Panc1 (cell line): ENCODE measurements at regions not wholly inside any gene's neighbourhood (a gene's known extent, or its start where the extent isn't known, plus 50 kb on each side); places are given as distances from the start of the nearest gene placed in this dataset.

ENCODE experiments used
- ATAC-seq: fragments of 200-7000 bp; cut with Tn5 transposase; 2 replicates; pipeline ENCODE4 v1.9.1; 2020; ENCODE audit warnings: mild to moderate bottlenecking, moderate library complexity
- BruUV-seq: library from RNA; stranded (reverse); fragments of 400-500 nt; replicated peaks from 2 replicates; lab custom pipeline; 2021; lab: Mats Ljungman, UMichigan
- CTCF ChIA-PET: fragments of 300-600 bp; sonication (Branson Sonifier 250); formaldehyde crosslinking; loops from one replicate; lab custom pipeline; 2022; ENCODE audit warnings: antibody characterized with exemption; lab: Charles Lee
- POLR2A ChIA-PET: fragments of 300-600 bp; sonication (Branson Sonifier 250); formaldehyde crosslinking; loops from one replicate; lab custom pipeline; 2022; ENCODE audit warnings: antibody characterized with exemption; lab: Charles Lee
- DNase-seq: peaks from one replicate; pipeline ENCODE4 v3.0.0-alpha.2; 2010; ENCODE audit warnings: low read depth, low spot score
- H3K27ac ChIP-seq: 2 replicates; pipeline ENCODE4 v1.5.1; 2011; ENCODE audit warnings: mild to moderate bottlenecking, low read length, inconsistent platforms
- H3K27me3 ChIP-seq: fragments of 200-500 bp; sonication (Bioruptor generic); 2 replicates; pipeline ENCODE4 v1.6.0; 2014; ENCODE audit warnings: low read length, inconsistent platforms; ENCODE audit not compliant: control insufficient read depth, insufficient read depth
- H3K36me3 ChIP-seq: fragments of 200-500 bp; sonication (Bioruptor generic); 2 replicates; pipeline ENCODE4 v1.5.1; 2014; ENCODE audit warnings: inconsistent platforms, mild to moderate bottlenecking, low read length, moderate library complexity; ENCODE audit not compliant: control insufficient read depth, insufficient read depth
- H3K4me1 ChIP-seq: 2 replicates; pipeline ENCODE4 v1.5.1; 2011; ENCODE audit warnings: inconsistent platforms, mild to moderate bottlenecking, low read length, moderate library complexity; ENCODE audit not compliant: control insufficient read depth, insufficient read depth
- H3K4me3 ChIP-seq, 2 experiments: 2 replicates each; pipeline ENCODE4 v1.5.1; 2011 to 2012; ENCODE audit warnings: low read depth in 2 of 2, low read length in 2 of 2, mild to moderate bottlenecking in 2 of 2, inconsistent platforms in 1 of 2, moderate library complexity in 1 of 2
- H3K9me3 ChIP-seq: fragments of 200-500 bp; sonication (Bioruptor generic); 2 replicates; pipeline ENCODE4 v1.5.1; 2014; ENCODE audit warnings: low read depth, mild to moderate bottlenecking, inconsistent platforms, low read length, moderate library complexity; ENCODE audit not compliant: control insufficient read depth, insufficient read depth
- CTCF ChIP-seq: fragments of 450-650 bp; IDR thresholded peaks from 2 replicates; pipeline ENCODE4 v1.5.1; 2017; ENCODE audit warnings: mild to moderate bottlenecking
- POLR2AphosphoS5 ChIP-seq: IDR thresholded peaks from 2 replicates; pipeline ENCODE4 v1.6.1; 2012; ENCODE audit warnings: mild to moderate bottlenecking, low read depth, low read length, moderate library complexity
- REST ChIP-seq, 2 experiments: IDR thresholded peaks; 2 replicates each; pipeline ENCODE4 v1.6.1; 2011 to 2012; ENCODE audit warnings: low read depth in 2 of 2, control low read depth in 1 of 2, low read length in 1 of 2, mild to moderate bottlenecking in 1 of 2, moderate library complexity in 1 of 2; ENCODE audit not compliant: insufficient read depth in 1 of 2
- SIN3A ChIP-seq: IDR thresholded peaks from 2 replicates; pipeline ENCODE4 v1.6.1; 2012; ENCODE audit warnings: low read depth, mild to moderate bottlenecking, low read length, moderate library complexity, borderline replicate concordance; ENCODE audit not compliant: insufficient read depth
- TCF7L2 ChIP-seq: IDR thresholded peaks from 2 replicates; pipeline ENCODE4 v1.6.1; 2011; ENCODE audit warnings: mild to moderate bottlenecking, low read depth, low read length, inconsistent platforms
- in situ Hi-C: cut with HindIII; loops from 2 replicates; pipeline ENCODE4 v1.10.0; 2016; ENCODE audit warnings: low sequenced_read_pairs, low pct_unique_long_range_greater_than_20kb
- intact Hi-C: fragments of 100-400 bp; cut with micrococcal nuclease; formaldehyde crosslinking; loops from one replicate; pipeline ENCODE4 v1.10.0; 2022; ENCODE audit not compliant: unreplicated experiment

- no peaks in the 10 kb centered on the region for H3K36me3 ChIP-seq
- in situ Hi-C loops = no loop called here
- no peaks in the 10 kb centered on the region for H3K4me1 ChIP-seq
- ChIA-PET CTCF (no interaction called here), POLR2A (no interaction called here)
- BruUV-seq = no TSS peak
- H3K27ac ChIP-seq = no peak overlapping the region
- peaks cover 7% of the 10 kb centered on the region; the same call in 1 of the 2 replicates for H3K9me3 ChIP-seq
- intact Hi-C loops = no loop called here
- DNase-seq (no peak), ATAC-seq (no peak)
- TF ChIP-seq TCF7L2 (no peak), REST (IDR thresholded peaks at IDR 0.05; ENCODE audit: insufficient read depth in 1 of 2, low read depth in 2 of 2, low read length in 1 of 2) (no peak), POLR2AphosphoS5 (no peak), SIN3A (no peak), CTCF (no peak)
- no peaks in the 10 kb centered on the region for H3K27me3 ChIP-seq
- H3K4me3 ChIP-seq = no peak overlapping the region
These were observed 282.6 kb upstream of the ID4 start for GRCh38 chr6:19554356-19555225.

GRCh38 chr6:19557191-19557590 lies 280.0 kb upstream of the ID4 start:
- no peak for ATAC-seq
- Histone ChIP-seq H3K27ac (no peak overlapping the region), H3K27me3 (no peaks in the 10 kb centered on the region), H3K4me3 (no peak overlapping the region), H3K9me3 (peaks cover 7% of the 10 kb centered on the region; the same call in 1 of the 2 replicates), H3K4me1 (no peaks in the 10 kb centered on the region), H3K36me3 (no peaks in the 10 kb centered on the region)
- no TSS peak for BruUV-seq
- no peak for TF ChIP-seq REST (IDR thresholded peaks at IDR 0.05; ENCODE audit: insufficient read depth in 1 of 2, low read depth in 2 of 2, low read length in 1 of 2)
- TF ChIP-seq SIN3A = no peak
- no peak for DNase-seq
- intact Hi-C loops = no loop called here
- ChIA-PET CTCF (no interaction called here), POLR2A (interaction anchor here (0.7 kb wide), 1 partner anchor 39 kb away, joined by 5 read pairs; no protein-coding TSS in a partner anchor)
- in situ Hi-C loops = no loop called here
